IPS-18a (cell line): ENCODE measurements at regions not wholly inside any gene's neighbourhood (a gene's known extent, or its start where the extent isn't known, plus 50 kb on each side); places are given as distances from the start of the nearest gene placed in this dataset.

Source experiments
- H3K27ac ChIP-seq: one replicate; pipeline ENCODE4 v1.5.1; 2013; ENCODE audit warnings: low read length
- H3K27me3 ChIP-seq: one replicate; pipeline ENCODE4 v1.6.1; 2013; ENCODE audit warnings: mild to moderate bottlenecking, low read length; ENCODE audit not compliant: control insufficient read depth, insufficient read depth
- H3K36me3 ChIP-seq: one replicate; pipeline ENCODE4 v1.6.1; 2013; ENCODE audit warnings: low read depth, low read length; ENCODE audit not compliant: control insufficient read depth
- H3K4me1 ChIP-seq: one replicate; pipeline ENCODE4 v1.6.1; 2013; ENCODE audit warnings: low read depth, low read length; ENCODE audit not compliant: control insufficient read depth
- H3K4me3 ChIP-seq: one replicate; pipeline ENCODE4 v1.5.1; 2013; ENCODE audit warnings: low read length
- H3K9ac ChIP-seq: one replicate; pipeline ENCODE4 v1.6.1; 2013; ENCODE audit warnings: mild to moderate bottlenecking, low read length, moderate library complexity
- H3K9me3 ChIP-seq: one replicate; pipeline ENCODE4 v1.6.1; 2013; ENCODE audit warnings: low read depth, low read length; ENCODE audit not compliant: control insufficient read depth

DNA sequence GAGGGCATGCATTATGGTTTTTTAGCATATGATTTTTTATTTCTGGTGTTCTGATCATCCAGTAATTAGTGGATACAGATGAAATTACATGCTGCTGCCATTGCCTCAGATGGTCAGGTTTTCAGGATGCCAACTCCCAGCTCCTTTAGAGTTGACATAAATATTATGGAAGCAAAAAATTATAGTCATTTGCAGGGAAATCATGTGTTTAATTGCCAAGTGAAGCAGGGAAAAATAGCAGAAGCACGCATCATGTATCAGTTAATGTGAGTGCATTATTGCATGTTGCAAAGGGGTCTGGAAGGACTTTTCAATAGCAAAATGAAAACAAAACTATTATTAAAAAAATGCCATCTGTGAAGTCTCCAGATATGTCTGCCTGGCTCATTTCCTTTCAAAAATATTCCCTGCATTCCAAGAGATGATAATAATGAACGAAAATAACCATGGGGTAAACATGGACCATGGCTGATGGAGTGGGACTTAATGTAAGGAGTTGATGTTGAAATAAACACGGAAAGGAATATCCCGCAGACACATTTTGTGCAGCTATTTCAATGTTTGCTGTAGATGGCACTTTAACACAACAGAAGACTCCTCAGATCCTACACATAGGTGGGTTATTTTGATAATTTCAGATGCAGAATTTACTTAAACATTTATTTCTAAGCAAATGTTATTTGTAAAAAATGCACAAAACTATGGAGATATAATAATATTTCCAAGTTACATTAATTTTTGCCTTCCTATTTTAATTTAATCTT is 87.7 kb upstream of the DYNAP start:
- no peaks in the 10 kb centered on the region for H3K27me3 ChIP-seq
- H3K4me1 ChIP-seq, result no peaks in the 10 kb centered on the region
- no peaks in the 10 kb centered on the region for H3K36me3 ChIP-seq
- no peak overlapping the region for H3K27ac ChIP-seq
- H3K4me3 ChIP-seq, result no peak overlapping the region
- no peak overlapping the region for H3K9ac ChIP-seq
- H3K9me3 ChIP-seq, result no peaks in the 10 kb centered on the region

GRCh38 chr18:54506516-54507261 is 84.4 kb upstream of the DYNAP start:
- H3K9ac ChIP-seq, result no peak overlapping the region
- H3K9me3 ChIP-seq, result no peaks in the 10 kb centered on the region
- H3K27me3 ChIP-seq, result no peaks in the 10 kb centered on the region
- no peak overlapping the region for H3K27ac ChIP-seq
- H3K4me1 ChIP-seq, result no peaks in the 10 kb centered on the region
- H3K36me3 ChIP-seq, result no peaks in the 10 kb centered on the region
- H3K4me3 ChIP-seq, result no peak overlapping the region

DNA sequence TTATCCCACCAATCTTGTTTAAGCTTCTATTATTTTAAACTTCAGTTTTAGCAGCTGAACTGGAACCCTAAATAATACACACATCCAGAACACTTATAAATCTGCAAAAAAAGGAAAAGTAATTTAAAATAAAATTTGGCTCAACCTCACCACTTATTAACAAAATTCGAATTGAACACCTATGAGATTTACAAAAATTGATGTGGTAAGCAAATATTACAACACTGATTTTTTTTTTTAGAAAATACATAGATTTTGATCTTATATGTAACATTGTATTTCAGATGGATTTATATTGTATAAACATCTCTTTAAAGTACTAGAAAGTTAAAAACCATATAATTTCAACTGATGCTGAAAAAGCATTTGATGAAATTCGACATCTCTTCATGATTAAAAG is 81.3 kb upstream of the DYNAP start:
- Histone ChIP-seq H3K27me3 (no peaks in the 10 kb centered on the region), H3K27ac (no peak overlapping the region), H3K9me3 (no peaks in the 10 kb centered on the region), H3K4me1 (no peaks in the 10 kb centered on the region), H3K9ac (no peak overlapping the region), H3K4me3 (no peak overlapping the region), H3K36me3 (no peaks in the 10 kb centered on the region)

- Histone ChIP-seq H3K9ac (no peak overlapping the region), H3K4me1 (no peaks in the 10 kb centered on the region), H3K4me3 (no peak overlapping the region), H3K36me3 (no peaks in the 10 kb centered on the region), H3K27ac (no peak overlapping the region), H3K9me3 (no peaks in the 10 kb centered on the region), H3K27me3 (no peaks in the 10 kb centered on the region)
Measured at GRCh38 chr18:54515149-54515548, 75.9 kb upstream of the DYNAP start.

GRCh38 chr18:54517521-54517920 is 73.5 kb upstream of the DYNAP start:
- H3K4me1 ChIP-seq, result no peaks in the 10 kb centered on the region
- H3K36me3 ChIP-seq, result no peaks in the 10 kb centered on the region
- H3K9me3 ChIP-seq, result no peaks in the 10 kb centered on the region
- H3K9ac ChIP-seq, result no peak overlapping the region
- no peaks in the 10 kb centered on the region for H3K27me3 ChIP-seq
- no peak overlapping the region for H3K4me3 ChIP-seq
- no peak overlapping the region for H3K27ac ChIP-seq

GRCh38 chr18:54521846-54522245 is 69.2 kb upstream of the DYNAP start:
- Histone ChIP-seq H3K27me3 (no peaks in the 10 kb centered on the region), H3K9me3 (no peaks in the 10 kb centered on the region), H3K4me1 (no peaks in the 10 kb centered on the region), H3K4me3 (no peak overlapping the region), H3K9ac (no peak overlapping the region), H3K36me3 (no peaks in the 10 kb centered on the region), H3K27ac (no peak overlapping the region)

DNA sequence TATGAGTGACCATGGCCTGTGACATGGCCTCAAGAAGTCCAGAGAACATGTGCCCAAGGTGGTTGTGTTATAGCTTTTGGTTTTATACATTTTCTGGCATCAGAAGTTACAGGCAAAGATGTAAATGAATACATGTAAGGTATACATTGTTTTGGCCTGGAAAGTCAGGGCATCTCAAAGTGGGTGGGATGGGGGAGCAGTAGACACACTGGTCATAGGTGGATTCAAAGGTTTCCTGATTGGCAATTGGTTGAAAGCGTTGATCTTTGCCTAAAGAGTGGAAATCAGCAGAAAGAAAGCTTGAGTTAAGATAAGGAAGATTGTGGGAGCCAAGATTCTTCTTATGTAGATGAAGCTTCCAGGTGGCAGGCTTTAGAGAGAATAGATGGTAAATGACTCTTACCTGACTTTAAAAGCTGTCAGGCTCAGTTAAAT is 62.1 kb upstream of the DYNAP start:
- H3K27me3 ChIP-seq, result no peaks in the 10 kb centered on the region
- H3K4me1 ChIP-seq, result peaks cover 50% of the 10 kb centered on the region
- H3K27ac ChIP-seq, result peak overlapping the region; percentile 99
- H3K36me3 ChIP-seq, result peaks cover under 1% of the 10 kb centered on the region
- peak overlapping the region; percentile 83 for H3K9ac ChIP-seq
- H3K9me3 ChIP-seq, result peaks cover 5% of the 10 kb centered on the region
- peak overlapping the region; percentile 75 for H3K4me3 ChIP-seq

- Histone ChIP-seq H3K9ac (peak overlapping the region; percentile 83), H3K27me3 (no peaks in the 10 kb centered on the region), H3K36me3 (peaks cover 3% of the 10 kb centered on the region), H3K4me1 (peaks cover 50% of the 10 kb centered on the region), H3K9me3 (peaks cover 9% of the 10 kb centered on the region), H3K4me3 (peak overlapping the region; percentile 75), H3K27ac (peak overlapping the region; percentile 99)
Measured at GRCh38 chr18:54529444-54529843, 61.6 kb upstream of the DYNAP start.

GRCh38 chr18:54530285-54530684 is 60.8 kb upstream of the DYNAP start:
- peak overlapping the region; percentile 49 for H3K4me3 ChIP-seq
- H3K27me3 ChIP-seq, result no peaks in the 10 kb centered on the region
- H3K36me3 ChIP-seq, result peaks cover 3% of the 10 kb centered on the region
- peak overlapping the region; percentile 83 for H3K9ac ChIP-seq
- H3K27ac ChIP-seq, result no peak overlapping the region
- peaks cover 50% of the 10 kb centered on the region for H3K4me1 ChIP-seq
- peaks cover 9% of the 10 kb centered on the region for H3K9me3 ChIP-seq

GRCh38 chr18:54531402-54532065 is 59.5 kb upstream of the DYNAP start:
- Histone ChIP-seq H3K9me3 (peaks cover 9% of the 10 kb centered on the region), H3K36me3 (peaks cover 3% of the 10 kb centered on the region), H3K4me1 (peaks cover 50% of the 10 kb centered on the region), H3K27ac (peak overlapping the region; percentile 5), H3K4me3 (peak overlapping the region; percentile 49), H3K27me3 (no peaks in the 10 kb centered on the region), H3K9ac (peak overlapping the region; percentile 57)

DNA sequence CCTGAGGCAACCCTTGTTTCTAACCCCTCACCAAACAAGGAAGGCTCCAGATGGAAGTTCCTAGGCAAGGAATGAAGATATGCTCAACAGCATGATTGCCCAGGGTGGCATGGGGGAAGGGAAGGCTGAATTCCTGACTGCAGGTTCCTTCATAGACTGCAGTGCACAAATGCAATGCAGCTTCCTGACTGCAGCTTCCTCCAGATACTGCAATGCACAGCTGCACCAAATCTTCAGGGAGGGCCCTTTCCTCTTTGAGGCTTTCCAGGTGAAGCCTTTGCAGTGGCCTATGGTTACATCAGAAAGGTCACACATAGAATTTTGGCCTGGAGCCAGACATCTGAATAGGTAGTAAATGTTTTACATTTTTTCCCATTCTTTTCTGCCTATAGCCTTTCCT is 58.8 kb upstream of the DYNAP start:
- Histone ChIP-seq H3K36me3 (peaks cover 3% of the 10 kb centered on the region), H3K4me1 (peaks cover 50% of the 10 kb centered on the region), H3K27me3 (no peaks in the 10 kb centered on the region), H3K27ac (peak overlapping the region; percentile 5), H3K4me3 (peak overlapping the region; percentile 49), H3K9me3 (peaks cover 9% of the 10 kb centered on the region), H3K9ac (no peak overlapping the region)
